ENCODE measurements at regions not wholly inside any gene's neighbourhood (a gene's known extent, or its start where the extent isn't known, plus 50 kb on each side); places are given as distances from the start of the nearest gene placed in this dataset.

DNA sequence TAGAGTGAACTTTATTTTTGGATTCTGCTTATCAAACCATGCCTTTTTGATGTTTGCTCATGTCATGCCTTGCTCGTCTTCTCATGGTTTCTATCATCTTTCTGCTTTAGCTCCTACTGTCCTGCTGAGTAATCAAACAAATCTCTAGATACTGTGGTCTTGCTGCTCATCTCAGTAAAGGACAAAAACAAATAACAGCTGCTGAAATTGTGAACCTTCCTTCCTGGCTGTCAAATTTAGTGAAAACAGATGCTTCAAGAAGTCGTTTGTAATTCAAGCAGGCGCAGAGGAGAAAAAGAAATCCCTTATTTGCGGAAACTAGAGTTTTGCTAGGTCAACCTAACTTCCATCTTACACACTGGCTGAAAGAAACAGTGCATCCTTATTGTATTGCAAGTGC is 616.1 kb upstream of the ALCAM start:
- no peak for TF ChIP-seq ISL1 (CRISPR knock-in tag; IDR thresholded peaks at IDR 0.05)
- TF ChIP-seq, protein P1, sequence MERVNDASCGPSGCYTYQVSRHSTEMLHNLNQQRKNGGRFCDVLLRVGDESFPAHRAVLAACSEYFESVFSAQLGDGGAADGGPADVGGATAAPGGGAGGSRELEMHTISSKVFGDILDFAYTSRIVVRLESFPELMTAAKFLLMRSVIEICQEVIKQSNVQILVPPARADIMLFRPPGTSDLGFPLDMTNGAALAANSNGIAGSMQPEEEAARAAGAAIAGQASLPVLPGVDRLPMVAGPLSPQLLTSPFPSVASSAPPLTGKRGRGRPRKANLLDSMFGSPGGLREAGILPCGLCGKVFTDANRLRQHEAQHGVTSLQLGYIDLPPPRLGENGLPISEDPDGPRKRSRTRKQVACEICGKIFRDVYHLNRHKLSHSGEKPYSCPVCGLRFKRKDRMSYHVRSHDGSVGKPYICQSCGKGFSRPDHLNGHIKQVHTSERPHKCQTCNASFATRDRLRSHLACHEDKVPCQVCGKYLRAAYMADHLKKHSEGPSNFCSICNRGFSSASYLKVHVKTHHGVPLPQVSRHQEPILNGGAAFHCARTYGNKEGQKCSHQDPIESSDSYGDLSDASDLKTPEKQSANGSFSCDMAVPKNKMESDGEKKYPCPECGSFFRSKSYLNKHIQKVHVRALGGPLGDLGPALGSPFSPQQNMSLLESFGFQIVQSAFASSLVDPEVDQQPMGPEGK (CRISPR knock-in tag; IDR thresholded peaks at IDR 0.05; ENCODE audit: borderline replicate concordance), result no peak
- TF ChIP-seq ARNTL (CRISPR knock-in tag; IDR thresholded peaks at IDR 0.05; ENCODE audit: borderline replicate concordance, low read depth), result no peak
- TF ChIP-seq, protein P2, sequence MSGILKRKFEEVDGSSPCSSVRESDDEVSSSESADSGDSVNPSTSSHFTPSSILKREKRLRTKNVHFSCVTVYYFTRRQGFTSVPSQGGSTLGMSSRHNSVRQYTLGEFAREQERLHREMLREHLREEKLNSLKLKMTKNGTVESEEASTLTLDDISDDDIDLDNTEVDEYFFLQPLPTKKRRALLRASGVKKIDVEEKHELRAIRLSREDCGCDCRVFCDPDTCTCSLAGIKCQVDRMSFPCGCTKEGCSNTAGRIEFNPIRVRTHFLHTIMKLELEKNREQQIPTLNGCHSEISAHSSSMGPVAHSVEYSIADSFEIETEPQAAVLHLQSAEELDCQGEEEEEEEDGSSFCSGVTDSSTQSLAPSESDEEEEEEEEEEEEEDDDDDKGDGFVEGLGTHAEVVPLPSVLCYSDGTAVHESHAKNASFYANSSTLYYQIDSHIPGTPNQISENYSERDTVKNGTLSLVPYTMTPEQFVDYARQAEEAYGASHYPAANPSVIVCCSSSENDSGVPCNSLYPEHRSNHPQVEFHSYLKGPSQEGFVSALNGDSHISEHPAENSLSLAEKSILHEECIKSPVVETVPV (CRISPR knock-in tag; IDR thresholded peaks at IDR 0.05), result no peak
- no peak for TF ChIP-seq GLIS3 (CRISPR knock-in tag; IDR thresholded peaks at IDR 0.05)
- TF ChIP-seq, protein P3, sequence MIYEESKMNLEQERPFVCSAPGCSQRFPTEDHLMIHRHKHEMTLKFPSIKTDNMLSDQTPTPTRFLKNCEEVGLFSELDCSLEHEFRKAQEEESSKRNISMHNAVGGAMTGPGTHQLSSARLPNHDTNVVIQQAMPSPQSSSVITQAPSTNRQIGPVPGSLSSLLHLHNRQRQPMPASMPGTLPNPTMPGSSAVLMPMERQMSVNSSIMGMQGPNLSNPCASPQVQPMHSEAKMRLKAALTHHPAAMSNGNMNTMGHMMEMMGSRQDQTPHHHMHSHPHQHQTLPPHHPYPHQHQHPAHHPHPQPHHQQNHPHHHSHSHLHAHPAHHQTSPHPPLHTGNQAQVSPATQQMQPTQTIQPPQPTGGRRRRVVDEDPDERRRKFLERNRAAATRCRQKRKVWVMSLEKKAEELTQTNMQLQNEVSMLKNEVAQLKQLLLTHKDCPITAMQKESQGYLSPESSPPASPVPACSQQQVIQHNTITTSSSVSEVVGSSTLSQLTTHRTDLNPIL (CRISPR knock-in tag; IDR thresholded peaks at IDR 0.05; ENCODE audit: low read depth), result no peak
- TF ChIP-seq ESRRG (CRISPR knock-in tag; IDR thresholded peaks at IDR 0.05), result no peak
- no peak for TF ChIP-seq ZC3H10 (CRISPR knock-in tag; IDR thresholded peaks at IDR 0.05)
- no peak for TF ChIP-seq ZNF70 (CRISPR knock-in tag; IDR thresholded peaks at IDR 0.05)
